SK-N-MC (cell line): ENCODE measurements at regions not wholly inside any gene's neighbourhood (a gene's known extent, or its start where the extent isn't known, plus 50 kb on each side); places are given as distances from the start of the nearest gene placed in this dataset.

Source experiments
- DNase-seq: peaks from one replicate; pipeline ENCODE4 v3.0.0-alpha.2; 2011; ENCODE audit warnings: low read depth, low spot score
- H3K27ac ChIP-seq: fragments of 200-600 bp; sonication (generic); 2 replicates; pipeline ENCODE4 v1.5.1; 2016; ENCODE audit warnings: mixed run types
- H3K36me3 ChIP-seq: fragments of 200-600 bp; sonication (generic); 2 replicates; pipeline ENCODE4 v1.6.1; 2017; ENCODE audit warnings: antibody characterized with exemption, low read length, mixed read lengths; ENCODE audit not compliant: insufficient read depth
- H3K4me3 ChIP-seq: fragments of 200-600 bp; sonication (generic); 2 replicates; pipeline ENCODE4 v1.5.1; 2016
- H3K9ac ChIP-seq: fragments of 200-600 bp; sonication (generic); 2 replicates; pipeline ENCODE4 v1.8.0; 2017; ENCODE audit warnings: mixed run types, mixed read lengths; ENCODE audit not compliant: insufficient read length
- H3K9me3 ChIP-seq: fragments of 200-600 bp; sonication (generic); 2 replicates; pipeline ENCODE4 v1.6.1; 2017; ENCODE audit warnings: low read depth, mild to moderate bottlenecking, antibody characterized with exemption, low read length, moderate library complexity, mixed read lengths
- EZH2 ChIP-seq: fragments of 200-600 bp; sonication (generic); IDR thresholded peaks from one replicate; pipeline ENCODE4 v1.6.1; 2017; ENCODE audit warnings: antibody characterized with exemption
- FOXP2 ChIP-seq: optimal IDR thresholded peaks from 2 replicates; pipeline ENCODE3; 2011; ENCODE audit warnings: mild to moderate bottlenecking, moderate library complexity; ENCODE audit not compliant: insufficient read depth; ENCODE audit errors: extremely low read length, control extremely low read depth
- POLR2AphosphoS5 ChIP-seq: IDR thresholded peaks from 2 replicates; pipeline ENCODE4 v1.6.1; 2012; ENCODE audit warnings: mild to moderate bottlenecking, low read depth, low read length, borderline replicate concordance

GRCh38 chr12:67919406-67919805 lies 69.8 kb upstream of the IFNG-AS1 start:
- no peak overlapping the region for H3K4me3 ChIP-seq
- H3K9me3 ChIP-seq: no peaks in the 10 kb centered on the region
- H3K27ac ChIP-seq: no peak overlapping the region
- H3K36me3 ChIP-seq: no peaks in the 10 kb centered on the region
- DNase-seq: no peak
- no peak overlapping the region for H3K9ac ChIP-seq
- TF ChIP-seq FOXP2 (no peak), EZH2 (no peak), POLR2AphosphoS5 (no peak)

DNA sequence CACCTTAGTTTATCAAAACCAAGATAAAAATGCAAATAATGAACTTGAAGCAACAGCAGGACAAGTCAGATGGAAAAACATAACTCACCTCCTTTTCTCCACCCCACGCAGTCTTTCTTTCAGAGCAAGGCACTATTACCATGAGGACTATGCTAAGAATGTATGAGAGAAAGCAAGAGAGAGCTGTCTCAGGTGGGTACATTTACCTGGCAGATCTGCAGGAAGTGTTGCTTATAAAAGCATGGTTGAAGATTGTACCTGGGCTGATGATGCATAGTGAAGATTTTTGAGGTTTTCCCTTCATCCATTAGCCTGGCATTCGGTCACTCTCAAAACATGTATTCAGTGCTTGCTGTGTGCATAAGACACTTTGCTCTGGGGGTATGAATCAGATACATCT lies 68.8 kb upstream of the IFNG-AS1 start:
- DNase-seq: no peak
- H3K36me3 ChIP-seq: no peaks in the 10 kb centered on the region
- TF ChIP-seq EZH2 (no peak), POLR2AphosphoS5 (no peak), FOXP2 (no peak)
- H3K27ac ChIP-seq: no peak overlapping the region
- H3K4me3 ChIP-seq: no peak overlapping the region
- H3K9me3 ChIP-seq: no peaks in the 10 kb centered on the region
- no peak overlapping the region for H3K9ac ChIP-seq

DNA sequence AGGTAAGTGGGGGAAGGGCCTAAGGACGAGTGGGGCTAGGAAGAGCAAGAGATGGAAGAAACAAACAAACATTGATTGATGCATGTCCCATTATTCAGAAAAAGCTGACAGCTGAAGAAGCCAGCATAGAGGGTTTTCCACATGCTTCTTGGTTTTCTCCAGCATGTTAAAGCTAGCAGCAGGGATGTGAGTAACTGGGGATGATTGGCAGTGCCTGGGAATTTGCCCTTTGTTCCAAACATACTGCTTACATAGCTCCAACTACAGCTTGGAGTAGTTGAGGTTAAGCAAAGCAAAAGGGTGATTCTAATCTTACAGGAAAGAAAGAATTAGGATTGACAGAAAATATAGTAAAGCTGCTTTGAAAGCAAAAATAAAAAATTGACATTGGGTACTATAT lies 68.0 kb upstream of the IFNG-AS1 start:
- no peaks in the 10 kb centered on the region for H3K9me3 ChIP-seq
- no peaks in the 10 kb centered on the region for H3K36me3 ChIP-seq
- H3K9ac ChIP-seq: no peak overlapping the region
- H3K27ac ChIP-seq: no peak overlapping the region
- DNase-seq: no peak
- no peak overlapping the region for H3K4me3 ChIP-seq
- no peak for TF ChIP-seq EZH2
- TF ChIP-seq FOXP2: no peak
- no peak for TF ChIP-seq POLR2AphosphoS5

DNA sequence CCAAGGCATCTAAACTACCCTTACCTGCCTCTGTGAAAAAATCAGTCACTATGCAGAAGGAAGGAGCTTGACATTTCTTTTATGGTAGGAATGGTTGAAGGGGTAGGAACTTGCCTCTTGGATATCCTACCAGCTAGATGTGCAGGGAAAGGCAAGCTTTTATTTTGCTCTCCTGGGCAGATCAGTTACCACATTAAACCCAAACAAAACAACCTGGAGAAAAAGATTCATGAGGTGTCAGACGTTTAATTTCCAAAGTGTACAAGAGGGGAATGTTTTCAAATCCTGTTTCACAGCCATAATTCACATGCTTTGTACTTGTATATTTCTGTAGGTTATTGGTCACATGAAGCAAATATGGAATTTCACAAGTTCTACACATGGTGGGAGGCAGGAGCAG lies 67.0 kb upstream of the IFNG-AS1 start:
- no peak for DNase-seq
- Histone ChIP-seq H3K4me3 (no peak overlapping the region), H3K27ac (no peak overlapping the region), H3K36me3 (no peaks in the 10 kb centered on the region), H3K9ac (no peak overlapping the region), H3K9me3 (no peaks in the 10 kb centered on the region)
- TF ChIP-seq POLR2AphosphoS5 (no peak), EZH2 (no peak), FOXP2 (no peak)

- DNase-seq: no peak
- no peaks in the 10 kb centered on the region for H3K9me3 ChIP-seq
- no peak overlapping the region for H3K27ac ChIP-seq
- TF ChIP-seq EZH2 (no peak), FOXP2 (no peak), POLR2AphosphoS5 (no peak)
- H3K9ac ChIP-seq: no peak overlapping the region
- no peak overlapping the region for H3K4me3 ChIP-seq
- no peaks in the 10 kb centered on the region for H3K36me3 ChIP-seq
Observed at GRCh38 chr12:67925077-67925476, 64.2 kb upstream of the IFNG-AS1 start.

GRCh38 chr12:67925552-67925951 lies 63.7 kb upstream of the IFNG-AS1 start:
- Histone ChIP-seq H3K9ac (no peak overlapping the region), H3K27ac (no peak overlapping the region), H3K4me3 (no peak overlapping the region), H3K9me3 (no peaks in the 10 kb centered on the region), H3K36me3 (no peaks in the 10 kb centered on the region)
- DNase-seq: peak; percentile 50
- no peak for TF ChIP-seq EZH2
- TF ChIP-seq POLR2AphosphoS5: no peak
- no peak for TF ChIP-seq FOXP2

- Histone ChIP-seq H3K4me3 (no peak overlapping the region), H3K27ac (no peak overlapping the region), H3K36me3 (no peaks in the 10 kb centered on the region), H3K9me3 (no peaks in the 10 kb centered on the region), H3K9ac (no peak overlapping the region)
- no peak for DNase-seq
- no peak for TF ChIP-seq POLR2AphosphoS5
Observed at GRCh38 chr12:67926063-67926462, 63.2 kb upstream of the IFNG-AS1 start.

GRCh38 chr12:67927324-67927723 lies 61.9 kb upstream of the IFNG-AS1 start:
- TF ChIP-seq POLR2AphosphoS5: no peak
- no peak for TF ChIP-seq FOXP2
- no peak for TF ChIP-seq EZH2
- H3K4me3 ChIP-seq: no peak overlapping the region
- no peaks in the 10 kb centered on the region for H3K36me3 ChIP-seq
- no peak overlapping the region for H3K9ac ChIP-seq
- no peaks in the 10 kb centered on the region for H3K9me3 ChIP-seq
- DNase-seq: peak; percentile 94
- H3K27ac ChIP-seq: no peak overlapping the region; the same call in 1 of the 2 replicates

DNA sequence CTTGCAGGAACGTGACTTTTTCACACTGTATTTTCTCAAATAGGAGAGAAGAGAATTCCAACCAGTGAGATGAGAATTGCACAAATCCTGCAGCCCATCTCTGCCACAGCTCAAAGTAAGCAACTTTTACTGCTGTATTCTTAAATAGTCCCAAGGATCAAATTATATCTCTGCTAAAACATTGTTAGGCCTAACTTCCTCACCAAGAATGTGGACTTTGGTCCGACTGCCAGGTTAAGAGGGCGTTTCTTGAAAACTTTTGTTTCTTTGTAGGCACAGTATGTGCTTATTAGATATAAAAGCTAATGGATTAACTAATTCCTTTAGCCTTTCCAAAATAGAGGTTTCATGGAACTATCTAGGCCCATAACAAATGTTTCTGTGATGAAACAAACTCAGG lies 61.4 kb upstream of the IFNG-AS1 start:
- H3K9ac ChIP-seq: no peak overlapping the region
- no peaks in the 10 kb centered on the region for H3K36me3 ChIP-seq
- no peak for DNase-seq
- H3K9me3 ChIP-seq: no peaks in the 10 kb centered on the region
- TF ChIP-seq EZH2 (no peak), POLR2AphosphoS5 (no peak), FOXP2 (no peak)
- H3K27ac ChIP-seq: no peak overlapping the region
- no peak overlapping the region for H3K4me3 ChIP-seq
